HG02938 (cell line): ENCODE measurements at regions not wholly inside any gene's neighbourhood (a gene's known extent, or its start where the extent isn't known, plus 50 kb on each side); places are given as distances from the start of the nearest gene placed in this dataset.
A peak's percentile ranks its signal among the peaks of the same experiment; 100 is the strongest.
"Not testable (repeated sequence)": the region's sequence is repeated elsewhere in the genome, so short reads cannot be mapped to it uniquely, and the experiment has no call there.

Experiments used
- ATAC-seq: cut with Tn5 transposase; IDR thresholded peaks from one replicate; pipeline ENCODE4 v1.9.1; 2021; ENCODE audit warnings: mild to moderate bottlenecking, moderate library complexity; ENCODE audit not compliant: unreplicated experiment

DNA sequence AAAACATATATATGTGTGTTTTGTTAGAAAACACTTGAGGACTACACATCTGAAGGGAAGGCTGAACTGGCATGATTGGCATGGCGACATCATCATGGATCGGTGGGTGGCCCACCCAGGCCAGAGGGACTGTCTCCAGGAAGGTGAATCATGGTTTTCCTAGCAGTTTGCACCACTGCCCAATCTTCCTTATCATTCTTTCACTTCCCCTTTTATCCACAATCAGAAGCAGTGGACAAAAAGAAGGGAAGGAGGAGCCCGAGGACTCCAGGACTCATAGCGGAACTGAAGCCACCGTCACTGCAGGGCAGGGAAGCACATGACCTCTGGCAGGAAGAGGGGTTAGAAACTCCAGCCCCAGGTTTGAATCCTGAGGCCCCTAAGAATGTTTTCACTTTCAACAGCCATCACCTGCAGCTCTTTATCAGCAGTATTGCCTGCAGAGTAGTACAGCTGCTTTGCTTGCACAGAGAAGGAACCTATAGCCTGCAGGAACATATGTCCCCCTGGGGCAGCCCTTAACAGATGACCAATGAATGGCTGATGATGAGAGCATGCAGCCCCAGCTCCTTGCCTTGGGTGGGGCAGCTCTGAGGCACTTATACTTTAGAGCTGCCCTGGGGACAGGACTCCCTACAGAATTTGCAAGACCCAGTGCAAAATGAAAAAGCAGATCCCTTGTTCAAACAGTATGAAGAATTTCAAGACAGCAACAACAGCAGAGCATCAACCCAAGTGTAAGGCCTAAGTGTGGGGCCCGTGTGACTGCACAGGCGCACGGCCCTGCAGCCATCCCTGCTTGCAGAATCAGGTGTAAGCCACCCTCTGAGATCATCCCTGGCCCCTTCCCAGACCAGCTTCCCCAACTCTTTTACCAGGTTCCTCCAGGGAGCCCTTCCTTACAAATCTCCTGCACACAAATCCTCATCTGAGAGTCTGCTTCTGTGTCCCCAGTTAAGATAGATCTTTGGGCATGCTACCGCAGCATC, 241.8 kb upstream of the IRF2BP2 start:
- peak; percentile 55 for ATAC-seq

DNA sequence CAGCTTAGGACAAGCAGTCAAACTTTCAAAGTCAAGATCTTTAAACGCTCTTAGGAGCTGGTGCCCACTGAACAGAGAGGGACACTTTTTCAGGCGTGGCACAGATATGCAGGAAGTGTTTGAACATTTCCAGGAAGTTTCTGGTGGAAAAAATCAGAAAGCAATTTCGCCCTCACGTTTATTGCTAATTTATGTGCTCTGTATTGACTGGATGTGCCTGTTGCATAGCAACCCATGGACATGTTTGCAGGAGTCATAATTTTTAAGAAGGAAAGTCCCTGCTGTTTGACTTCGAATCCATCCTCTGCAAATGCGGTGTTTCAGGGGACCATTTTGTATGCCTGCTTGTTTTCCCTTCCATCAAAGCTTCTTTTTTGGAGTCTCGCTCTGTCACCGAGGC, 239.9 kb upstream of the IRF2BP2 start:
- no peak for ATAC-seq

GRCh38 chr1:234848972-234849649, 239.1 kb upstream of the IRF2BP2 start:
- ATAC-seq = no peak

DNA sequence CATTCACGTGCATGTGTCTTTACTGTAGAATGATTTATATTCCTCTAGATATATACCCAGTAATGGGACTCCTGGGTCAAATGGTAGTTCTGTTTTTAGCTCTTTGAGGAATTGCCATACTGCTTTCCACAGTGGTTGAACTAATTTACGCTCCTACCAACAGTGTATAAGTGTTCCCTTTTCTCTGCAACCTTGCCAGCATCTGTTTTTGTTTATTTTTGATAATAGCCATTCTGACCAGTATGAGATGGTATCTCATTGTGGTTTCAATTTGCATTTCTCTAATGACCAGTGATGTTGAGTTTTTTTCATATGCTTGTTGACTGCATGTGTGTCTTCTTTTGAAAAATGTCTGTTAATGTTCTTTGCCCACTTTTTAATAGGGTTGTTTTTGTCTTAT, 236.8 kb upstream of the IRF2BP2 start:
- not testable (repeated sequence) for ATAC-seq

DNA sequence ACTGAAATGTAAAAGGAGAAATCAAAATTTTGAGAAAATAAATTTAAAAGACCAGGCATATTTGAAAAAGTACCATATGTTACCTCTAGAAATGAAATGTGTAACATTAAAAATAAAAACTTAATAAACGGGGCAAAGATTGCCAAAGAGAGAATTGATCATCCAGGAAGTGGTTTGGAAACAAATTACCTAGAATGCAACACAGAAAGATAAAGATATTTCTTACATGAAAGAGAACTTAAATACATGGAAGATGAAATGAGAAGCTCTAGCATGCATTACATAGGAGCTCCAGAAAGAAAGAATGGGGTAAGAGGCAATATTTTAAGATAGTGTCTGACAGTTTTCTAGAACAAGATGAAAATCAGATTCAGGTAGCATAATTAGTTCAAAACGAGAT, 235.9 kb upstream of the IRF2BP2 start:
- no peak for ATAC-seq

- no peak for ATAC-seq
These were observed 235.2 kb upstream of the IRF2BP2 start for GRCh38 chr1:234845097-234845660.

GRCh38 chr1:234844479-234845031, 234.6 kb upstream of the IRF2BP2 start:
- no peak for ATAC-seq

DNA sequence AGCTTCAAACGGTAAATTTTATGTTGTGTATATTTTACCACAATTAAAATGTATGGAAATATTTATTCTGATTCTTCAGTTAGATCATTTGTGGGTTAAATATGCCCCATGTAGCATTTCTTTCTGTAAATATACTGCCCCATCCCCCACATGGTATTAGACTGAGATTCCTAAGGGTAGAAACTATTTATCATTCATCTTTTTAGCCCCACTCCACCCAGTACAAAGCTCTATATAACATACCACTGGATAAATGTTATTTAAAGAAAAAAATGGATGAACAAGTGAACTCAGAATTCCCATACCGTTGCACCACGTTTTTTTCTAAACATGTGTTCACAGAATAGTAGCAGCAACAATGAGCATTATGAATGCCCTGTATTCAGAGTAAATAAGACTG, 234.0 kb upstream of the IRF2BP2 start:
- no peak for ATAC-seq

- peak; percentile 76 for ATAC-seq
These were observed 233.0 kb upstream of the IRF2BP2 start for GRCh38 chr1:234842726-234843641.

- peak; percentile 32 for ATAC-seq
These were observed 231.8 kb upstream of the IRF2BP2 start for GRCh38 chr1:234841710-234842231.

- no peak for ATAC-seq
These were observed 231.3 kb upstream of the IRF2BP2 start for GRCh38 chr1:234841281-234841680.

DNA sequence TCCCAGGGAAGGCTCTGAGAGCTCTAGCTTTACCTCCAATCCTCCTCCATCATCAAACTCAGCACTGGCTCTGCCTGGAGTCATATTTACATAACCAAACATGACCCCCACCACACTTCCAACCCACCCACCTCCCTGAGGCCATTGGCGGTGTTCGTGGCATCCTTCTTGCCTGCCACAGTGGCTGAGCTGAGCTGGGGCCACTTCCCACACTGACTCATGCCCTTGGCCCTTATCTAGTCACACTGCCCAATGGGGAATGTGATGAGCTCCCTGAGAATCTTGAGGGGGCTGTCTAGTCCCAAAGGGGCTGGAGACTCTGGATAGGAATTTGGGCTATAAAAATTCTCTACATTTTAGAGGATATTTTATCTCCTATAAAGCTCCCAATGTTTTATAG, 230.9 kb upstream of the IRF2BP2 start:
- ATAC-seq = no peak

DNA sequence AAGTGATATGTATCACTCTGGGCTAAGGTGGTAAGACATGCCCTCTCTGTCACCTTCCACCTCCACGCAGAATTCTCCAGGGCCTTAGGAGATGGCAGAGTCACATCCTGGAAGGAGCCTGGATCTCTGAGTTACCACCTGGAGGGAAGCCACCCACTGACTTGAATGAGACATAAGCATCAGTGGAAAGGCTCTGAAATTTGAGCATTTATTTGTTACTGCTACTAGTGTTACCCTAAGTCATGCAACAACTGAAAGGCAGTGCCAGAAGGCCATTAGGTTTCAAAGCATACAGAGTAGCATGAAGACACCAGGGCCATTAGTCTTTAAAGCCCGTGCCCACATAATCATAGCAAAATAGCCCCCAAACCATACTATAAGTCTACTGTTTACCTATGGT, 230.3 kb upstream of the IRF2BP2 start:
- no peak for ATAC-seq

GRCh38 chr1:234839663-234840062, 229.7 kb upstream of the IRF2BP2 start:
- ATAC-seq = no peak

DNA sequence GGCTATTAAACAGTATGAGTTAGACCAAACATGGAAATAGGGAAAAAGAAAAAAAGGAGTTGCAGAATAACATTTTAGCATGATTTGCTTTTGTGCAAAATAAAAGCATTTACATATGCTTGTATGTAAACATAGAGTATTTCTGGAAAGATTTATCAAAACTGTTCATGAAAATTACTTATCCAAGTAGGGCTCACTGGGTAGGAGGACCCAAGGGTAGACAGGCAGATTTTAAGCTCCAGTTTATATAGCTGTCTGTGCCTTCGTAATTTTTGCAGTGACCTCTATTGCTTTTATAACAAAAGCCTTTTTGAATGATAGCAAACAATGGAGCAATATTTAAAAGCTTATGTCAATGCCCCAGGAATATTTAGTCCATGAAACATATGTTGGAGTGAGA, 228.8 kb upstream of the IRF2BP2 start:
- no peak for ATAC-seq

DNA sequence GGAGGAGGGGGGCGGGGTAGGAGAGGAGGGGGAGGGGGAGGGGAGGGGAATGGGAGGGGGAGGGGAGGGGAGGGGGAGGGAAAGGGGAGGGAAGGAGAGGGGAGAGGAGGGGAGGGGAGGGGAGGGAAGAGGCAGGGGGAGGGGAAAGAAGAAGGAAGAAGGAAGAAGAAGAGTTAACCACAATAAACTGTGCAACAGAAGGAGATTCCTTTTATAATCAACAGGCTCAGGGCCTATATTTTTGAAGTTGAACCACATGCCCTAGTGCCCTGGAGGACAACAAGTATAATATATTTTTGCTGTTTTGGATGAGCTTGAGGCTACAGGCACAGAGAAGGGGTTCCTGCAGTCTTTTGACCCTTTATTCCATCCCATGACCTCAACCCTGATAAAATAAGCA, 228.2 kb upstream of the IRF2BP2 start:
- ATAC-seq = no peak

DNA sequence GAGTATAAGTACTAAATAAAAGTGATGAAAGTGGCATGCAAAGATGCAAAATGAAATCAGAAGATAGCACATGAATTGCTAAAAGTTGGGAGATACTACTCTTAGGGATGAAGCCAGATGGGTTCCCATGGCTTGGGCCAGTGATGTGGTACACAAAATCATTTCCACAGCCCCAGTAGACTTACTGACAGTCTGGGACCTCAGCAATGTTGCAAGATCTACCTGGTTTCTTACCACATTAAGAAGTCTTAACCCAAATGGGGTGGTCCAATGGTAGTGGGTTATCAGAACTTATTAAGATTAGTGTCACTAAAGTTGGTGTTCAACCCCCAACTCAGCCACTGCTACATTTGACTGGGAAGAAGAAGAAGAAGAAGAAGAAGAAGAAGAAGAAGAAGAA, 227.7 kb upstream of the IRF2BP2 start:
- no peak for ATAC-seq

- no peak for ATAC-seq
These were observed 226.9 kb upstream of the IRF2BP2 start for GRCh38 chr1:234836776-234837357.

DNA sequence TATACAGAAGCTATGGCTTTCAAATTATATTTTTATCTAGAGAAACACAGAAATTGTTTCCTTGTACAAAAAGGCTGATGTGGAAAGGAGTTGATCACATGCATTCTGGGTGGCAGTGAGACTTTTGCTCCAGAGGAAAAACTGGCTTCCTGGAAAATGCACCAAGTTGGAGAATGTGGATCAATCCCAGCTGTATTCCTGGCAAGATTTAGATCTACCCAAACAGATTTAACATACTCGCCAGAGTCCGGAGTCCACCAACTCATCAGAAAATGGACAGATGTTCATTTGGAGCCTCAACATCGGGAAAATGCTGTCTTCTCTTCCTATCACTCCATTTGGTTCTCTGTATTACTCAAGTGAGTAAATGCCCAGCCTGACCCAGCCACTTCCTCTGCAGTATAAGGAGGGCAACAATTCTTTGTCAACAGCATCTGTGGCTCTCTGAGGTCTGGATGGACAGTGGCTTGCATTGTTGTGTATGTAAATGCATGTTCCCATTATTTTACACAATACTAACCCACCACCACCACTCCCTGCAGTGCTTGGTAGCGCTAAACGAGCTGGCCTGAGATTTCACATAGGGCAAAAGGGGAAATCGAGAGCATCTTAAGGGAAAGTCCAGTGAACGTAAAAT, 226.2 kb upstream of the IRF2BP2 start:
- ATAC-seq = no peak
